K562 (cell line): ENCODE measurements at regions not wholly inside any gene's neighbourhood (a gene's known extent, or its start where the extent isn't known, plus 50 kb on each side); places are given as distances from the start of the nearest gene placed in this dataset.

Source experiments
- ASH1L ChIP-seq: fragments of 450-650 bp; IDR thresholded peaks from 2 replicates; pipeline ENCODE4 v1.6.1; 2018; ENCODE audit warnings: borderline replicate concordance, mild to moderate bottlenecking, low read depth; ENCODE audit not compliant: partially characterized antibody
- ATF1 ChIP-seq, 2 experiments: fragments of 450-650 bp in 1 of 2; IDR thresholded peaks; 2 replicates each; pipeline ENCODE4 v1.6.1; 2016; ENCODE audit warnings: missing compliant biosample characterization in 1 of 2, missing genetic modification characterization in 1 of 2
- CEBPG ChIP-seq, 3 experiments: fragments of 200-800 bp in 1 of 3; sonication (Bioruptor generic) in 1 of 3; sonication (generic) in 1 of 3; formaldehyde crosslinking in 1 of 3; IDR thresholded peaks in 2 of 3; conservative IDR thresholded peaks in 1 of 3; 2 replicates each; pipeline versions ENCODE4 v1.6.1 to v1.8.0; 2016 to 2022; ENCODE audit warnings: missing compliant biosample characterization in 2 of 3, missing genetic modification characterization in 2 of 3, mild to moderate bottlenecking in 1 of 3, missing genetic modification reagents in 1 of 3
- ILK ChIP-seq: fragments of 450-650 bp; IDR thresholded peaks from 2 replicates; pipeline ENCODE4 v1.6.1; 2016; ENCODE audit warnings: missing genetic modification characterization, low read depth, mild to moderate bottlenecking, missing compliant biosample characterization, moderate library complexity, borderline replicate concordance
- MAX ChIP-seq: sonication (generic); formaldehyde crosslinking; IDR thresholded peaks from 2 replicates; pipeline ENCODE4 v1.9.0; 2022; ENCODE audit warnings: mild to moderate bottlenecking, missing genetic modification reagents
- NCOA4 ChIP-seq: fragments of 450-650 bp; IDR thresholded peaks from 2 replicates; pipeline ENCODE4 v1.6.1; 2018; ENCODE audit warnings: mild to moderate bottlenecking; ENCODE audit not compliant: partially characterized antibody
- PURB ChIP-seq: sonication (generic); formaldehyde crosslinking; IDR thresholded peaks from 2 replicates; pipeline ENCODE4 v1.9.0; 2021; ENCODE audit warnings: low read depth, mild to moderate bottlenecking, missing genetic modification reagents
- RREB1 ChIP-seq: fragments of 250-450 bp; sonication (Bioruptor Pico); IDR thresholded peaks from 2 replicates; pipeline ENCODE4 v1.4.0; 2020
- SMARCE1 ChIP-seq: fragments of 450-650 bp; IDR thresholded peaks from 2 replicates; pipeline ENCODE4 v1.7.1; 2016; ENCODE audit warnings: mild to moderate bottlenecking
- ZC3H8 ChIP-seq: fragments of 450-650 bp; IDR thresholded peaks from 2 replicates; pipeline ENCODE4 v1.6.1; 2017
- ZFP36 ChIP-seq: fragments of 150-350 bp; IDR thresholded peaks from 2 replicates; pipeline ENCODE4 v1.6.1; 2018; ENCODE audit warnings: low read length, low read depth; ENCODE audit not compliant: partially characterized antibody
- ZMIZ1 ChIP-seq, 2 experiments: fragments of 150-350 bp in 1 of 2; IDR thresholded peaks; 2 replicates each; pipeline ENCODE4 v1.6.1; 2012 to 2016; ENCODE audit warnings: low read depth in 2 of 2, low read length in 2 of 2, mild to moderate bottlenecking in 1 of 2, moderate library complexity in 1 of 2
- ZNF277 ChIP-seq: fragments of 250-450 bp; sonication (Bioruptor Pico); IDR thresholded peaks from 2 replicates; pipeline ENCODE4 v1.8.0; 2022; ENCODE audit warnings: inconsistent platforms, mild to moderate bottlenecking, moderate library complexity, borderline replicate concordance

GRCh38 chr16:85377388-85378144 is 235.6 kb upstream of the GSE1 start (continued):
- peak in 1 of 2 experiments; percentile 61; a peak in 1 of 4 replicates for TF ChIP-seq ZMIZ1 (IDR thresholded peaks at IDR 0.05; ENCODE audit: low read depth in 2 of 2, low read length in 2 of 2)
- peak; percentile 97 for TF ChIP-seq ZFP36
- TF ChIP-seq NCOA4: no peak
- no peak for TF ChIP-seq ASH1L
- no peak for TF ChIP-seq ATF1 (CRISPR knock-in tag; IDR thresholded peaks at IDR 0.05)
- TF ChIP-seq ATF1 (tag; IDR thresholded peaks at IDR 0.05): peak; percentile 37; the same call in 1 of the 2 replicates
- TF ChIP-seq ZC3H8: no peak
- peak; percentile 6; the same call in 1 of the 2 replicates for TF ChIP-seq CEBPG (CRISPR knock-in tag; IDR thresholded peaks at IDR 0.05)
- TF ChIP-seq CEBPG (tag; conservative IDR thresholded peaks at IDR 0.05 in 1 of 2, IDR thresholded peaks at IDR 0.05 in 1 of 2): no peak
- TF ChIP-seq MAX (CRISPR knock-in tag): peak; percentile 50
- TF ChIP-seq RREB1 (CRISPR knock-in tag): peak; percentile 91
- no peak for TF ChIP-seq ZNF277
- peak; percentile 65 for TF ChIP-seq SMARCE1
- no peak for TF ChIP-seq ILK (tag)
- no peak for TF ChIP-seq PURB
